ENCODE measurements at regions not wholly inside any gene's neighbourhood (a gene's known extent, or its start where the extent isn't known, plus 50 kb on each side); places are given as distances from the start of the nearest gene placed in this dataset.

- H3K9ac ChIP-seq (ENCODE audit: extremely low read depth, insufficient read length, low read length) = no peak overlapping the region
- Mint-ChIP-seq H3K36me3 (ENCODE audit: insufficient read depth in 1 of 3, low read depth in 3 of 3) (peaks cover 0 to 4% (median 0%) of the 10 kb centered on the region in 3 experiments; a peak in 3 of 7 replicates), H3K4me3 (no peak overlapping the region), H3K27me3 (ENCODE audit: low read depth) (no peaks in the 10 kb centered on the region), H3K4me1 (no peaks in the 10 kb centered on the region), H3K9me3 (peaks cover 3 to 6% of the 10 kb centered on the region in 2 experiments; a peak in 3 of 5 replicates), H3K27ac (no peak overlapping the region)
- no peak for TF ChIP-seq CTCF (conservative IDR thresholded peaks at IDR 0.05)
- no peak overlapping the region for H3K18ac ChIP-seq (ENCODE audit: insufficient read length, low read depth, low read length)
- H3K27me3 ChIP-seq (ENCODE audit: insufficient read depth, low read length) = no peaks in the 10 kb centered on the region
- H3K4ac ChIP-seq (ENCODE audit: low read depth, low read length) = no peak overlapping the region
- no peak overlapping the region for H3K14ac ChIP-seq (ENCODE audit: insufficient read depth, low read length)
- no peaks in the 10 kb centered on the region for H3K23me2 ChIP-seq (ENCODE audit: insufficient read length, low read depth, low read length, poor library complexity, severe bottlenecking)
- H4K8ac ChIP-seq (replicated peaks; ENCODE audit: insufficient read length, low read depth, low read length) = no peak overlapping the region
- H2AFZ ChIP-seq (ENCODE audit: low read length) = no peak overlapping the region
- no peaks in the 10 kb centered on the region for H3K79me1 ChIP-seq (ENCODE audit: insufficient read depth, low read depth, low read length, poor library complexity, severe bottlenecking)
- H3K23ac ChIP-seq (ENCODE audit: insufficient read length, low read depth, low read length) = no peak overlapping the region
- H3K4me1 ChIP-seq (ENCODE audit: insufficient read depth, low read length) = no peaks in the 10 kb centered on the region
- no peak overlapping the region for H3K4me2 ChIP-seq (ENCODE audit: insufficient read depth, insufficient read length, low read length)
- no peak overlapping the region for H2AK5ac ChIP-seq (ENCODE audit: insufficient read length, low read length)
- WGBS (ENCODE audit: extremely low coverage, insufficient read length, low lambda C conversion rate) = no CpG with 5 or more reads among the region's 1 CpG
- no peak overlapping the region for H2BK20ac ChIP-seq (ENCODE audit: low read depth, low read length, poor library complexity, severe bottlenecking)
- H2BK5ac ChIP-seq (ENCODE audit: insufficient read length, low read length) = no peak overlapping the region
- H4K5ac ChIP-seq (ENCODE audit: insufficient read length, low read depth, low read length) = no peak overlapping the region
- no peak overlapping the region for H4K91ac ChIP-seq (ENCODE audit: insufficient read length, low read depth, low read length)
- no peak overlapping the region for H2BK12ac ChIP-seq (ENCODE audit: insufficient read length, low read depth, low read length)
- H3K9me3 ChIP-seq (ENCODE audit: control insufficient read depth, low read depth, low read length) = no peaks in the 10 kb centered on the region
- H3K56ac ChIP-seq (ENCODE audit: insufficient read length, low read depth, low read length) = no peak overlapping the region
- no peak for DNase-seq
- H4K20me1 ChIP-seq (ENCODE audit: control insufficient read depth, insufficient read depth, insufficient read length) = no peaks in the 10 kb centered on the region
- H3K27ac ChIP-seq (ENCODE audit: insufficient read length, low read depth, low read length) = no peak overlapping the region
- H2BK15ac ChIP-seq (ENCODE audit: low read depth, low read length) = no peak overlapping the region
- no peak overlapping the region for H3T11ph ChIP-seq (ENCODE audit: low read length)
- H2BK120ac ChIP-seq (ENCODE audit: low read depth, low read length, poor library complexity, severe bottlenecking) = no peak overlapping the region
- H3K79me2 ChIP-seq (ENCODE audit: insufficient read depth, low read length) = no peaks in the 10 kb centered on the region
Observed at GRCh38 chr18:73452866-73453265, 585.1 kb upstream of the NETO1 start.

All from H9 (cell line).